Kidney (tissue), 13 donors: ENCODE measurements at regions not wholly inside any gene's neighbourhood (a gene's known extent, or its start where the extent isn't known, plus 50 kb on each side); places are given as distances from the start of the nearest gene placed in this dataset.

Experiments used
- DNase-seq, 5 donors: peaks; one replicate each; pipeline ENCODE4 v3.0.0-alpha.2; 2013 to 2020
- FAIRE-seq: peaks from 2 replicates; lab custom pipeline; 2012; peaks lifted over from hg19 to GRCh38; lab: Jason Lieb, UNC
- H3K27ac ChIP-seq, 2 donors: one replicate each; pipeline ENCODE4 v1.7.0; 2013; ENCODE audit warnings: low read depth in 2 of 2, low read length in 2 of 2, inconsistent platforms in 1 of 2
- H3K27me3 ChIP-seq: one replicate; pipeline ENCODE4 v1.7.1; 2013; ENCODE audit warnings: low read length, inconsistent platforms; ENCODE audit not compliant: control insufficient read depth, insufficient read depth
- H3K36me3 ChIP-seq, 3 donors: one replicate each; pipeline versions ENCODE4 v1.7.0 to v1.7.1; 2013; ENCODE audit warnings: low read length in 3 of 3, control low read depth in 1 of 3, inconsistent platforms in 1 of 3; ENCODE audit not compliant: insufficient read depth in 3 of 3, control insufficient read depth in 2 of 3
- H3K4me1 ChIP-seq, 3 donors: one replicate each; pipeline versions ENCODE4 v1.7.0 to v1.7.1; 2013; ENCODE audit warnings: low read length in 3 of 3, inconsistent platforms in 1 of 3, low read depth in 1 of 3; ENCODE audit not compliant: control insufficient read depth in 2 of 3, insufficient read depth in 2 of 3
- H3K4me3 ChIP-seq, 3 donors: one replicate each; pipeline versions ENCODE4 v1.7.0 to v1.8.1; 2013; ENCODE audit warnings: low read length in 3 of 3, control low read depth in 1 of 3, inconsistent platforms in 1 of 3
- H3K9ac ChIP-seq, 3 donors: one replicate each; pipeline versions ENCODE4 v1.7.0 to v1.7.1; 2013; ENCODE audit warnings: low read length in 3 of 3, control low read depth in 1 of 3, inconsistent platforms in 1 of 3
- H3K9me3 ChIP-seq, 3 donors: one replicate each; pipeline versions ENCODE4 v1.7.0 to v1.7.1; 2013; ENCODE audit warnings: low read length in 3 of 3, control low read depth in 1 of 3, inconsistent platforms in 1 of 3; ENCODE audit not compliant: control insufficient read depth in 2 of 3, insufficient read depth in 1 of 3
- CTCF ChIP-seq: IDR thresholded peaks from 3 replicates; pipeline ENCODE4 v1.5.1; 2012; ENCODE audit warnings: mild to moderate bottlenecking, moderate library complexity, borderline replicate concordance; ENCODE audit not compliant: insufficient read depth; ENCODE audit errors: extremely low read depth
- intact Hi-C: fragments of 100-400 bp; cut with DNase I; formaldehyde crosslinking; loops from one replicate; pipeline ENCODE4 v1.11.1; 2022
- donor health status: control.
- donor health status: control.
- donor health status: control.
- donor health status: control.
- donor health status: control.
- donor health status: DM: yes; HTN: yes; CAD: no.
- donor health status: Normal renal cell carcinoma (clear cell type).

- H3K4me3 ChIP-seq = no peak overlapping the region
- H3K4me1 ChIP-seq = no peaks in the 10 kb centered on the region
- H3K27me3 ChIP-seq = no peaks in the 10 kb centered on the region
- no peak overlapping the region for H3K27ac ChIP-seq
- FAIRE-seq (no peak), DNase-seq (no peak)
- H3K9me3 ChIP-seq = no peaks in the 10 kb centered on the region
- no peak for TF ChIP-seq CTCF
- no peaks in the 10 kb centered on the region for H3K36me3 ChIP-seq
- no peak overlapping the region for H3K9ac ChIP-seq
- intact Hi-C loops = no loop called here
Measured at GRCh38 chr13:84491952-84492351, 609.7 kb upstream of the SLITRK1 start.

- H3K9me3 ChIP-seq = no peaks in the 10 kb centered on the region
- no peak overlapping the region for H3K27ac ChIP-seq
- no peaks in the 10 kb centered on the region for H3K36me3 ChIP-seq
- no peaks in the 10 kb centered on the region for H3K4me1 ChIP-seq
- no peak for TF ChIP-seq CTCF
- no peak overlapping the region for H3K9ac ChIP-seq
- H3K27me3 ChIP-seq = no peaks in the 10 kb centered on the region
- intact Hi-C loops = no loop called here
- FAIRE-seq (no peak), DNase-seq (no peak)
- no peak overlapping the region for H3K4me3 ChIP-seq
Measured at GRCh38 chr13:84487752-84488151, 605.5 kb upstream of the SLITRK1 start.

- DNase-seq (no peak), FAIRE-seq (no peak)
- H3K27me3 ChIP-seq = no peaks in the 10 kb centered on the region
- TF ChIP-seq CTCF = no peak
- H3K36me3 ChIP-seq = no peaks in the 10 kb centered on the region
- H3K4me3 ChIP-seq = no peak overlapping the region
- no peaks in the 10 kb centered on the region for H3K9me3 ChIP-seq
- H3K4me1 ChIP-seq = no peaks in the 10 kb centered on the region
- intact Hi-C loops = no loop called here
- no peak overlapping the region for H3K27ac ChIP-seq
- no peak overlapping the region for H3K9ac ChIP-seq
Measured at GRCh38 chr13:84481958-84482357, 599.7 kb upstream of the SLITRK1 start.

GRCh38 chr13:84479656-84480055 lies 597.4 kb upstream of the SLITRK1 start:
- no peaks in the 10 kb centered on the region for H3K36me3 ChIP-seq
- no peak overlapping the region for H3K27ac ChIP-seq
- H3K9me3 ChIP-seq = no peaks in the 10 kb centered on the region
- no peaks in the 10 kb centered on the region for H3K4me1 ChIP-seq
- H3K9ac ChIP-seq = no peak overlapping the region
- TF ChIP-seq CTCF = no peak
- H3K4me3 ChIP-seq = no peak overlapping the region
- intact Hi-C loops = no loop called here
- FAIRE-seq = no peak
- DNase-seq = no peak
- no peaks in the 10 kb centered on the region for H3K27me3 ChIP-seq
